EH (cell line): ENCODE measurements at regions not wholly inside any gene's neighbourhood (a gene's known extent, or its start where the extent isn't known, plus 50 kb on each side); places are given as distances from the start of the nearest gene placed in this dataset.
"Not testable (repeated sequence)": the region's sequence is repeated elsewhere in the genome, so short reads cannot be mapped to it uniquely, and the experiment has no call there.

Experiments
- DNase-seq: peaks from one replicate; pipeline ENCODE4 v3.0.0-alpha.2; 2015; ENCODE audit warnings: low read depth

- DNase-seq = no peak
These were observed 62.1 kb downstream of the ZWINT start for GRCh38 chr10:56298941-56299340.

DNA sequence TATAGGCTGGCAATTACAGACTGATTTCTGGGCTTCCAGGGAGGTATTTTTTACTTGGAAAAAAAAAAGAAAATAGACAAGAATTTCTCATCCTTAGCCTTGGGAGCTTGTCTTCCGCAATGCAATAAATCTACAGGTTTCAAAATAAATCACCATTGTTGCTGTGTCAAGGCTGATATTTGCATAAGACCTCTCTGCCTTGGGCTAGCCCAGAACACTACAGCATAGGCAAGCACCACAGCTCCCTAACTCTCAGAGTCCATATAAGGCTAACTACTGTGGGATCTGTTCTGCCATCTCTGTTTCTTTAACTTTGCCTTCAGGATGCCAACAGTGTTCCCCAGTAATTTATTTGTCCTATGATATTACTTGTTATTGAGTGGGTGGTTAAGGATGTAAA is 64.4 kb downstream of the ZWINT start:
- no peak for DNase-seq

DNA sequence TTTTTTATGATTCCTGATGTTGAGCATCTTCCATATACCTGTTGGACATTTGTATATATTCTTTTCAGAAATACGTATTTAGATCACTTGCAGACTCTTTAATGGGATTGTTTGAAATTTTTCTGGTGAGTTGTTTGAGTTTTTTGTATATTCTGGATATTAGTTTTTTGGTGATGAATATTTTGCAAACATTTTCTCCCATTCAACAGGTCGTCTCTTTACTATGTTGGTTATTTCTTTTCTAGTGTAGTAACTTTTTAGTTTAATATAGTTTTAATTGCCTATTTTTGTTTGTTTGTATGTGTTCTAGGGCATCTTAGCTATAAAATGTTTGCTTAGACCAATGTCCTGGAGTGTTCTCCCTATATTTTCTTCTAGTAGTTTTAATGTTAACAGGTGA is 72.7 kb downstream of the ZWINT start:
- DNase-seq = no peak

DNA sequence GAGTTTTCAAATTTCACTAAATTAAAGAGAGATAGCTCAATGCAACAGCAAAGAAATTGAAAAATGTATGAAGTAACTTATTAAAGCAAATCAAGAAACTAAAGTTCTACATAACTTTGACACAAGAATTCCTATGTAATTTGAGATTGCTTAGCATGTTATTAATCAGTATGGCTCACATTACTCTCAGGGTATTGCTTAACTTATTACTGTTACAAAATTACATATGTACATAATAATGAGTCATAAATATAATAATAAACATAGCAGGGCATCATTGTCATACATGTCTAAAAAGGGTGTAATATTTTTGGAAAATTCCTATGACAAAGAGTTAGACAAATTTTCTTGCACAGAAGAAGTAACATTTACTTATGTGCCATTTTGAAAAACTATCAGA is 75.0 kb downstream of the ZWINT start:
- no peak for DNase-seq

- no peak for DNase-seq
These were observed 81.8 kb downstream of the ZWINT start for GRCh38 chr10:56279270-56279669.

DNA sequence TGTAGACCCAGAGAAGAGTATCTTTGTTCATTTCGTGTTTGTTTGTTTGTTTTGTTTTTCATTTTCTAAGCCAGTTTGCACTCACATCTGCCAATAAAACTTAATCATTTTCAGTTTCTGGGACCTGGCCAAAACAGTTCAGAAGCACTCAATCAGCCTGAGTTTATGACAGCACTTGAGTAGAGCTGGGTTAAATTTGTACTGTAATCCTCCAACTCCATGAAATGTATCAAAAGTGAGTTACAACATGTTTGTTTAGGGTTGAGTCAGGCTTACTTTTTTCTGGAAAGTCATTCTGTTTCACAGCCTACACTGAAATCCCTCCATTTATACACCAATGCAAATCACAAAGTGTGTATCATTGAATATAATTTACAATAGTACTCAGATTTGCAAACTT is 91.9 kb downstream of the ZWINT start:
- no peak for DNase-seq

GRCh38 chr10:56266120-56266519 is 94.9 kb downstream of the ZWINT start:
- no peak for DNase-seq

- DNase-seq = no peak
These were observed 102.1 kb downstream of the ZWINT start for GRCh38 chr10:56258991-56259390.

GRCh38 chr10:56258378-56258777 is 102.7 kb downstream of the ZWINT start:
- no peak for DNase-seq

DNA sequence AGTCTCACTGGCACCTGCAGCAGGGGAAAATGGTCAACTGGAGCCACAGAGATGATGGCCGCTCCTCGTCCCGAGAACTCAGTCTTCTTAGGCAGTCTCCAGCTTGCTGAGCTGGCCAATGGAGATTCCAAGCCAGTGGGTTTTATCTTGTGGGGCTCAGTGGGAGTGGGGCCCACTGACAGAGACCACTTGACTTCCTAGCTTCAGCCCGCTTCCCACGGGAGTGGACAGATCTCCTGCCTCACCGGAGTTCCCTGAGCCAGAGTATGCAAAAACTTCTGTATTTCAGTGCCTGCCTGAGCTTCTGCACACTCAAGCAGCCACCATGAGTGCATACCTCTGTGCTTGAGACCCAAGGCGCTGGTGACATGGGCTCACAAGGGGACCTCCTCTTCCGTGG is 105.8 kb downstream of the ZWINT start:
- DNase-seq = no peak

GRCh38 chr10:56240471-56240870 is 120.6 kb downstream of the ZWINT start:
- DNase-seq = no peak

DNA sequence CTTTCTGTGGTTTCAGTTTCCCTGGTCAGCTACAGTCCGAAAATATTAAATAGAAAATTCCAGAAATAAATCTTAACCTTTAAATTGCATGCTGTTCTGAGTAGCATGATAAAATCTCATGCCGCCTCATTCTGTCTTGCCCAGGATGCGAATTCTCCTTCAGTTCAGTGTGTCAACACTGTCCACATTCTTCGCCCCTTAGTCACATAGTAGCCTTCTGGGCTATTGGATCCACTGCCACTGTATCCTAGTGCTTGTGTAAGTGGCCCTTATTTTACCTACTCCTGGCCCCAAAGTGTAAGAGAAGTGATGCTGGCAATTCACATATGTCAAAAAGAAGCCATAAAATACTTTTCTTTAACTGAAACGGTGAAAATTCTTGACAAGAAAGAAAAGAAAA is 129.6 kb downstream of the ZWINT start:
- DNase-seq = no peak

GRCh38 chr10:56222237-56222636 is 138.8 kb downstream of the ZWINT start:
- no peak for DNase-seq

DNA sequence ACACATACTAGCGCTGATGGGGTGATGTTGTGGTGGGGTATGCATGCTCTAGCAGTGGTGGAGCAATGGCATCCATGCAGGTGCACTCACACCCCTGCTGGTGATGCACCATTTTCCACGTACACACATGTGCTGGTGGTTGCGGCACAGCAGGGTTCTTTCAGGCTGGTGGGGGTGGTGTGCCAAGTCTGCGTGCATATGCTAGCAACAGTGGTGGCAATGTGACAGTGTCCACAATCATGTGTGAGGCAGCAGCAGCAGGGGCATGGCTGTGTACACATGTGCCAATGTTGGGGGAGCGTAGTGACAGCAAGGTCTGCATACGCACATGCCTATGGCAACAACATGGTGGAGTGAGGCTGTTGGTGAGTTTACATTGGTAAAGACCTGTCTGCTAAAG is 148.1 kb downstream of the ZWINT start:
- DNase-seq = no peak

DNA sequence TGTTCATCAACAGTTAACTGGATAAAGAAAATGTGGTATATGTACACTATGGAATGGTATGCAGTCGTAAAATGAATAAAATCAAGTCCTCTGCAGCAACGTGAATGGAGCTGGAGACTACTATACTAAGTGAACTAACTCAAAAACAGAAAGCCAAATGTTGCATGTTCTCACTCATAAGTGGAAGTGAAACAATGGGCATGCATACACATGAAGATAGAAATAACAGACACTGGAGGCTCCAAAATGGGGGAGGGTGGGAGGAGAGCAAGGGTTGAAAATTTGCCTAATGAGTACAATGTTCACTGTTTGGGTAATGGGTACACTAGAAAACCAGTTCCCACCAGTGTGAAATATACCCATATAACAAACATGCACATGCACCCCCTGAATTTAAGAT is 179.5 kb downstream of the ZWINT start:
- no peak for DNase-seq

DNA sequence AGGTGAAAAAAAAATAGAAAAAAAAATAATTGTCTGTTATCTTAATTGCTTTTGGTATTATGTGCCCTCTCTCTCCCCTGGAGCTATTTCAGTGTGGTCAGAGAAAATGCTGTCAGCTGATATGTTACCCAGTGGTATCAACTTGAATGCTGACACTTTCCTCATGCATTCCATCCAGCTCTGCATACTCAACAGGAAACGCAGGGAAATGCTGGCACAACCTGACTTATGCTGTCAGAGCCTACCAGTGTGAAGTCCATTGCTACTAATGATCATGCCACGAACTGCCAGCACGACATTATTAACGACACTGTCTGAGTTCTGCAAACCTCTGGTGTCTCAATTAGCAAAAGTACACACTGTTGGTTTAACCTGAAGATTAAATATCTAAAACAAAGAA is 182.8 kb downstream of the ZWINT start:
- DNase-seq = no peak

GRCh38 chr10:56155091-56155513 is 206.0 kb downstream of the ZWINT start:
- not testable (repeated sequence) for DNase-seq

GRCh38 chr10:56146806-56147205 is 214.3 kb downstream of the ZWINT start:
- DNase-seq = no peak

DNA sequence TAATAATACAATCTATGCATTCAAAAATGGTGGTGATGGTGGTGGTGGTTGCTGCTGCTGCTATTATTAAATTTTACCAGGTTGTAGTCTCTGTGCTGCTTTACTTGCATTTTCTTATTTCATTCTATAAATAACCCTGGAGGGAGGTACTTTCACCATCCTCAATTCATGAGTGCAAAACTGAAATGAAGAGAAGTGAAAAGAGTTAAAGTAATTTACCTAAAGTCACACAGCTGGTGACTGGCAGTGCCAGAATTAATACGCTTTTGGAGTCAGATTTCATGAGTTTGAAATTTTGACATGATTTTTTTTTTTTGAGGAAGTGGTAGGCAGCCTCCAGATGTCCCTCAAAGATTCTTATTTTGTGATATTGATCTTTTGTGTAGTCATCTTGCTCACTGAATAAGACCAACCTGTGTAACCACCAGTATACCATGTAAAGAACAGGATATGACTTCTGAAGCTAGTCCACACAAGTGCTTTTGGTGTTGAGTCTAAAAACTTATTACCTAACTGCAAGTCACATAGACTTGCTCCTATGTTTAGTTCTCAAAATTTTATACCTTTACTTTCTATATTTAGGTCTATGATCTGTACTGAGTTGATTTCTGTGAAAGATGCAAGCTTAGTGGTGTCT is 218.8 kb downstream of the ZWINT start:
- DNase-seq = no peak

DNA sequence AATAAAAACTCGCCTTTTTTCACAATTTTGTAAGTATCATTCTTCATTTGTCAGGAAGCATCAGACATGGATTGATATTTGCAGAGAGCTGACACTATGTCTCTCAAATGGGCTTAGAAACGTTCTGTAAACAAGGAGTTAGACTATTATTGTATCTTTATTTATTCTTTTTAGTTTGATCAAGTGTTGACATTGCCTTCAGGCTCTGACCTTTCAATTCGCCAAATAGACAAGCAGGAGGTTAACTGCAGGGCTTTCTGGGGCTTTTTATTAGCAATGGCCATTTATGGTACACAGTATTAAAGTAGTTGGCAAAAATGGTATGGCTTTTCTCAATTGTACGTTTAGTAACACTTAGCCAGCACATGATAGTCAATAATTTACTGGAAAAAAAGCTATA is 221.7 kb downstream of the ZWINT start:
- DNase-seq = no peak

- no peak for DNase-seq
These were observed 225.2 kb downstream of the ZWINT start for GRCh38 chr10:56135828-56136227.

DNA sequence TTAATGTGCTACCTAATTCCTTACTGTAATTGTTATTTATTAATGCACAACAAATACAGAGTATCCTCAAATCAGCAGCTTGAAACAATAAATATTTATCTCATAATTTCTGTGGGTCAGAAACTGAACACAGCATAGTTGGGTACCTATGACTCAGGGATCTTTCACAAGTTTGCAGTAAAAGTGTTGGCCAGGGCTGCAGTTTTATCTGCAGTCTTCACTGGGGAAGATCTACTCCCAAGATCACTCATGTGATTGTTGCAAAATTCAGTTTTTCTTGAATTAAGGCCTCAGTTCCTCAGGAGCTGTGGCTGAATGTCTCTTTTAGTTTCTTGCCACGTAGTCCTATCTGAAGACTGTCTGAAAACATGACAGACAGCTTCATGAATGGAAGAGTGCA is 237.8 kb downstream of the ZWINT start:
- DNase-seq = no peak

GRCh38 chr10:56116684-56117083 is 244.4 kb downstream of the ZWINT start:
- DNase-seq = no peak

DNA sequence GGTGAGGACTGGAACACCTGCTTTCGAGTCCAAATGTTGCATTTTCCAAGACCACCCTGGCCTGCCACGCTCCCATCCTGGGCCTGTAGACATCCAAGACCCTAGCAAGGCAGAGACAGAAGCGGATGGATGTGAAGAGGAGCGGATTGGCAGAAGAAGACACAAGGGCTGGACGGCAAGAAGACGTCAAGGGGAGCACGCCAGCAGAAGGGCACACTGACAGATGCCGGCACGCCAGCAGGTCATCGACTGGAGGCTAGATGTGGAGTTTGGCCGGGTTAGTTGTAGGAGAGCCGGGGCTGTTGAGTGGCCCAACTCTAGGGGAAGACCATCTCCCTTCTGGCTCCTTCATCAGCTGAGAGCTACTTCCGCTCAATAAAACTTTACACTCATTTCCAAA is 251.6 kb downstream of the ZWINT start:
- no peak for DNase-seq

- no peak for DNase-seq
These were observed 256.1 kb downstream of the ZWINT start for GRCh38 chr10:56104923-56105322.
